PC-3 (cell line): ENCODE measurements at regions not wholly inside any gene's neighbourhood (a gene's known extent, or its start where the extent isn't known, plus 50 kb on each side); places are given as distances from the start of the nearest gene placed in this dataset.

Experiments used
- CTCF ChIP-seq: fragments of 300-600 bp; sonication (generic); conservative IDR thresholded peaks from 2 replicates; pipeline ENCODE4 v1.5.1; 2017; ENCODE audit warnings: antibody characterized with exemption, low read depth, mild to moderate bottlenecking, low read length
- EZH2 ChIP-seq: fragments of 300-600 bp; sonication (generic); IDR thresholded peaks from one replicate; pipeline ENCODE4 v1.6.1; 2017; ENCODE audit warnings: antibody characterized with exemption, mild to moderate bottlenecking, low read length; ENCODE audit not compliant: unreplicated experiment

GRCh38 chr11:112606656-112607055 lies 346.0 kb upstream of the PLET1 start:
- TF ChIP-seq CTCF (no peak), EZH2 (no peak)
